ENCODE measurements at regions not wholly inside any gene's neighbourhood (a gene's known extent, or its start where the extent isn't known, plus 50 kb on each side); places are given as distances from the start of the nearest gene placed in this dataset.
A peak's percentile ranks its signal among the peaks of the same experiment; 100 is the strongest.

- DNase-seq (ENCODE audit: low read depth): no peak
- no peak overlapping the region for H3K4me3 ChIP-seq (ENCODE audit: low read depth, low read length)
- no peak for TF ChIP-seq CTCF (conservative IDR thresholded peaks at IDR 0.05; ENCODE audit: low read depth, low read length)
Measured at GRCh38 chr1:65674522-65674921, 118.2 kb upstream of the PDE4B start.

GRCh38 chr1:65679773-65680172, 112.9 kb upstream of the PDE4B start:
- H3K4me3 ChIP-seq (ENCODE audit: low read depth, low read length): no peak overlapping the region
- no peak for TF ChIP-seq CTCF (conservative IDR thresholded peaks at IDR 0.05; ENCODE audit: low read depth, low read length)
- no peak for DNase-seq (ENCODE audit: low read depth)

GRCh38 chr1:65681096-65681495, 111.6 kb upstream of the PDE4B start:
- no peak for DNase-seq (ENCODE audit: low read depth)
- no peak for TF ChIP-seq CTCF (conservative IDR thresholded peaks at IDR 0.05; ENCODE audit: low read depth, low read length)

GRCh38 chr1:65687428-65688214, 105.1 kb upstream of the PDE4B start:
- no peak overlapping the region for H3K4me3 ChIP-seq (ENCODE audit: low read depth, low read length)
- TF ChIP-seq CTCF (conservative IDR thresholded peaks at IDR 0.05; ENCODE audit: low read depth, low read length): peak; percentile 80
- no peak for DNase-seq (ENCODE audit: low read depth)

More at GRCh38 chr1:65681096-65681495, 111.6 kb upstream of the PDE4B start:
- H3K4me3 ChIP-seq (ENCODE audit: low read depth, low read length): no peak overlapping the region

- DNase-seq (ENCODE audit: low read depth): no peak
- H3K4me3 ChIP-seq (ENCODE audit: low read depth, low read length): no peak overlapping the region
- TF ChIP-seq CTCF (conservative IDR thresholded peaks at IDR 0.05; ENCODE audit: low read depth, low read length): no peak
Measured at GRCh38 chr1:65688215-65688566, 104.5 kb upstream of the PDE4B start.

GRCh38 chr1:65688848-65689247, 103.8 kb upstream of the PDE4B start:
- DNase-seq (ENCODE audit: low read depth): no peak
- H3K4me3 ChIP-seq (ENCODE audit: low read depth, low read length): no peak overlapping the region
- TF ChIP-seq CTCF (conservative IDR thresholded peaks at IDR 0.05; ENCODE audit: low read depth, low read length): no peak

All from epithelial cell of proximal tubule (primary cell).